H9 (cell line): ENCODE measurements at regions not wholly inside any gene's neighbourhood (a gene's known extent, or its start where the extent isn't known, plus 50 kb on each side); places are given as distances from the start of the nearest gene placed in this dataset.

Source experiments
- DNase-seq: peaks from one replicate; pipeline ENCODE4 v3.0.0-alpha.2; 2017
- H2AFZ ChIP-seq: one replicate; pipeline ENCODE4 v1.6.1; 2013; ENCODE audit warnings: mild to moderate bottlenecking, low read length, control low read depth, moderate library complexity
- H2AK5ac ChIP-seq: 2 replicates; pipeline ENCODE4 v1.6.1; 2013; ENCODE audit warnings: low read length, control low read depth, mixed read lengths; ENCODE audit not compliant: insufficient read length
- H2BK120ac ChIP-seq: one replicate; pipeline ENCODE4 v1.6.1; 2013; ENCODE audit warnings: low read depth, mild to moderate bottlenecking, low read length, control low read depth, inconsistent platforms; ENCODE audit not compliant: poor library complexity, severe bottlenecking
- H2BK12ac ChIP-seq: 2 replicates; pipeline ENCODE4 v1.6.1; 2013; ENCODE audit warnings: low read length, control low read depth, mixed read lengths, low read depth; ENCODE audit not compliant: insufficient read length
- H2BK15ac ChIP-seq: 2 replicates; pipeline ENCODE4 v1.6.1; 2013; ENCODE audit warnings: low read depth, low read length, control low read depth
- H2BK20ac ChIP-seq: one replicate; pipeline ENCODE4 v1.6.1; 2013; ENCODE audit warnings: low read depth, mild to moderate bottlenecking, low read length, control low read depth, inconsistent platforms; ENCODE audit not compliant: poor library complexity, severe bottlenecking
- H2BK5ac ChIP-seq: 2 replicates; pipeline ENCODE4 v1.6.1; 2013; ENCODE audit warnings: low read length, control low read depth, mixed read lengths; ENCODE audit not compliant: insufficient read length
- H3K14ac ChIP-seq: 2 replicates; pipeline ENCODE4 v1.6.1; 2013; ENCODE audit warnings: low read length, control low read depth; ENCODE audit not compliant: insufficient read depth
- H3K18ac ChIP-seq: 2 replicates; pipeline ENCODE4 v1.6.1; 2013; ENCODE audit warnings: low read depth, mild to moderate bottlenecking, mixed read lengths, low read length, control low read depth; ENCODE audit not compliant: insufficient read length
- H3K23ac ChIP-seq: 2 replicates; pipeline ENCODE4 v1.6.1; 2013; ENCODE audit warnings: low read length, control low read depth, mixed read lengths, low read depth; ENCODE audit not compliant: insufficient read length
- H3K23me2 ChIP-seq: 2 replicates; pipeline ENCODE4 v1.6.1; 2013; ENCODE audit warnings: low read depth, mild to moderate bottlenecking, mixed read lengths, low read length, control low read depth; ENCODE audit not compliant: insufficient read length, poor library complexity, severe bottlenecking
- H3K27ac ChIP-seq: 2 replicates; pipeline ENCODE4 v1.5.1; 2013; ENCODE audit warnings: low read length, control low read depth, mixed read lengths, low read depth; ENCODE audit not compliant: insufficient read length
- H3K27me3 ChIP-seq: 2 replicates; pipeline ENCODE4 v1.6.1; 2013; ENCODE audit warnings: low read length, control low read depth, inconsistent platforms; ENCODE audit not compliant: insufficient read depth
- H3K4ac ChIP-seq: 2 replicates; pipeline ENCODE4 v1.6.1; 2013; ENCODE audit warnings: low read depth, mild to moderate bottlenecking, control low read depth, inconsistent platforms, low read length, moderate library complexity
- H3K4me1 ChIP-seq: 2 replicates; pipeline ENCODE4 v1.6.1; 2013; ENCODE audit warnings: low read length, control low read depth, inconsistent platforms; ENCODE audit not compliant: insufficient read depth
- H3K4me2 ChIP-seq: 2 replicates; pipeline ENCODE4 v1.6.1; 2013; ENCODE audit warnings: low read length, control low read depth, mixed read lengths; ENCODE audit not compliant: insufficient read length, insufficient read depth
- H3K56ac ChIP-seq: 2 replicates; pipeline ENCODE4 v1.6.1; 2013; ENCODE audit warnings: low read depth, mild to moderate bottlenecking, mixed read lengths, low read length, control low read depth; ENCODE audit not compliant: insufficient read length
- H3K79me1 ChIP-seq: 2 replicates; pipeline ENCODE4 v1.6.1; 2013; ENCODE audit warnings: low read depth, mild to moderate bottlenecking, moderate library complexity, low read length, control low read depth, inconsistent platforms; ENCODE audit not compliant: insufficient read depth, poor library complexity, severe bottlenecking
- H3K79me2 ChIP-seq: 2 replicates; pipeline ENCODE4 v1.6.1; 2013; ENCODE audit warnings: low read length, control low read depth, inconsistent platforms; ENCODE audit not compliant: insufficient read depth
- H3K9ac ChIP-seq: 2 replicates; pipeline ENCODE4 v1.6.1; 2013; ENCODE audit warnings: low read length, control low read depth, mixed read lengths; ENCODE audit not compliant: insufficient read length; ENCODE audit errors: extremely low read depth
- H3K9me3 ChIP-seq: one replicate; pipeline ENCODE4 v1.6.1; 2013; ENCODE audit warnings: low read depth, low read length, inconsistent platforms; ENCODE audit not compliant: control insufficient read depth
- H3T11ph ChIP-seq: one replicate; pipeline ENCODE4 v1.6.1; 2013; ENCODE audit warnings: mild to moderate bottlenecking, low read length, control low read depth, inconsistent platforms
- H4K20me1 ChIP-seq: one replicate; pipeline ENCODE4 v1.6.1; 2013; ENCODE audit not compliant: control insufficient read depth, insufficient read length, insufficient read depth
- H4K5ac ChIP-seq: 2 replicates; pipeline ENCODE4 v1.6.1; 2013; ENCODE audit warnings: low read depth, mild to moderate bottlenecking, mixed read lengths, low read length, control low read depth; ENCODE audit not compliant: insufficient read length
- H4K8ac ChIP-seq: replicated peaks from 2 replicates; pipeline ENCODE4 v1.6.1; 2013; ENCODE audit warnings: low read length, control low read depth, mixed read lengths, low read depth; ENCODE audit not compliant: insufficient read length
- H4K91ac ChIP-seq: 2 replicates; pipeline ENCODE4 v1.6.1; 2013; ENCODE audit warnings: low read depth, mild to moderate bottlenecking, moderate library complexity, mixed read lengths, low read length, control low read depth; ENCODE audit not compliant: insufficient read length
- H3K27ac Mint-ChIP-seq, 3 experiments: 2 replicates in 2 of 3; 3 replicates in 1 of 3; pipeline ENCODE4 v1.8.0; 2020 to 2021; ENCODE audit warnings: mixed read lengths in 3 of 3, mild to moderate bottlenecking in 1 of 3, moderate library complexity in 1 of 3
- H3K27me3 Mint-ChIP-seq: 2 replicates; pipeline ENCODE4 v1.8.0; 2021; ENCODE audit warnings: low read depth, mild to moderate bottlenecking, moderate library complexity, mixed read lengths
- H3K36me3 Mint-ChIP-seq, 3 experiments: 2 replicates in 2 of 3; 3 replicates in 1 of 3; pipeline ENCODE4 v1.8.0; 2020 to 2021; ENCODE audit warnings: low read depth in 3 of 3, mixed read lengths in 3 of 3; ENCODE audit not compliant: insufficient read depth in 1 of 3
- H3K4me1 Mint-ChIP-seq, 2 experiments: 2 replicates each; pipeline ENCODE4 v1.8.0; 2020; ENCODE audit warnings: mixed read lengths in 2 of 2
- H3K4me3 Mint-ChIP-seq, 2 experiments: 2 replicates in 1 of 2; 3 replicates in 1 of 2; pipeline ENCODE4 v1.8.0; 2020 to 2021; ENCODE audit warnings: mild to moderate bottlenecking in 2 of 2, mixed read lengths in 2 of 2, moderate library complexity in 1 of 2
- H3K9me3 Mint-ChIP-seq, 2 experiments: 2 replicates in 1 of 2; 3 replicates in 1 of 2; pipeline ENCODE4 v1.8.0; 2020; ENCODE audit warnings: mild to moderate bottlenecking in 2 of 2, mixed read lengths in 2 of 2, moderate library complexity in 1 of 2
- WGBS: extraction: QIAGEN DNeasy Blood & Tissue Kit; methylation state at CpG from one replicate; pipeline ENCODE4 v1.1.7; 2013; ENCODE audit warnings: missing lambda C conversion rate, low lambda C conversion rate, mixed read lengths; ENCODE audit not compliant: insufficient read length; ENCODE audit errors: extremely low coverage; 5-methylcytosine and 5-hydroxymethylcytosine counted together
- TF ChIP-seq, protein P1 (sequence below): fragments of 200-600 bp; sonication (generic); conservative IDR thresholded peaks from 3 replicates; pipeline ENCODE4 v1.8.0; 2021; ENCODE audit warnings: antibody characterized with exemption, mild to moderate bottlenecking

DNA sequence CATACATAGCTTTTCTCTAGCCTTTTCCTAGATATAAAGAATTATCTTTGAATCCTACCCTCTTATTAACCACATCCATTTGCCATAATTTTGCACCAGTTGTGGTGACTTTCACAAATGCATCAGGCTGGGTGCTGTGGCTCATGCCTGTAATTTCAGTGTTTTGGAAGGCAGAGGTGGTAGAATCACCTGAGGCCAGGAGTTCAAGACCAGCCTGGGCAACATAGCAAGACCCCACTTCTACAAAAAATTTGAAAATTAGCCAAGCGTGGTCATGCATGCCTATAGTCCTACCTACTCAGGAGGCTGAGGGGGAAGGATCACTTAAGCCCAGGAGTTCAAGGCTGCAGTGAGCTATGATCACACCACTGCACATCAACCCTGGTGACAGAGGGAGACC lies 672.4 kb upstream of the CHAC2 start:
- no CpG with 5 or more reads among the region's 1 CpG for WGBS

More for the DNA sequence above, 672.4 kb upstream of the CHAC2 start:
- Histone ChIP-seq H2BK20ac (no peak overlapping the region), H3K4me2 (no peak overlapping the region), H3K23me2 (no peaks in the 10 kb centered on the region), H4K5ac (no peak overlapping the region), H3K9me3 (no peaks in the 10 kb centered on the region), H2BK12ac (no peak overlapping the region), H3K27ac (no peak overlapping the region), H3K14ac (no peak overlapping the region), H3T11ph (no peak overlapping the region), H4K8ac (no peak overlapping the region), H2AK5ac (no peak overlapping the region), H2BK15ac (no peak overlapping the region), H3K56ac (no peak overlapping the region), H3K4me1 (no peaks in the 10 kb centered on the region), H3K27me3 (no peaks in the 10 kb centered on the region), H3K18ac (no peak overlapping the region), H3K9ac (no peak overlapping the region), H3K79me1 (no peaks in the 10 kb centered on the region), H3K79me2 (no peaks in the 10 kb centered on the region), H4K91ac (no peak overlapping the region), H3K4ac (no peak overlapping the region), H2BK120ac (no peak overlapping the region), H2BK5ac (no peak overlapping the region), H4K20me1 (no peaks in the 10 kb centered on the region), H2AFZ (no peak overlapping the region), H3K23ac (no peak overlapping the region)
- TF ChIP-seq, protein P1, sequence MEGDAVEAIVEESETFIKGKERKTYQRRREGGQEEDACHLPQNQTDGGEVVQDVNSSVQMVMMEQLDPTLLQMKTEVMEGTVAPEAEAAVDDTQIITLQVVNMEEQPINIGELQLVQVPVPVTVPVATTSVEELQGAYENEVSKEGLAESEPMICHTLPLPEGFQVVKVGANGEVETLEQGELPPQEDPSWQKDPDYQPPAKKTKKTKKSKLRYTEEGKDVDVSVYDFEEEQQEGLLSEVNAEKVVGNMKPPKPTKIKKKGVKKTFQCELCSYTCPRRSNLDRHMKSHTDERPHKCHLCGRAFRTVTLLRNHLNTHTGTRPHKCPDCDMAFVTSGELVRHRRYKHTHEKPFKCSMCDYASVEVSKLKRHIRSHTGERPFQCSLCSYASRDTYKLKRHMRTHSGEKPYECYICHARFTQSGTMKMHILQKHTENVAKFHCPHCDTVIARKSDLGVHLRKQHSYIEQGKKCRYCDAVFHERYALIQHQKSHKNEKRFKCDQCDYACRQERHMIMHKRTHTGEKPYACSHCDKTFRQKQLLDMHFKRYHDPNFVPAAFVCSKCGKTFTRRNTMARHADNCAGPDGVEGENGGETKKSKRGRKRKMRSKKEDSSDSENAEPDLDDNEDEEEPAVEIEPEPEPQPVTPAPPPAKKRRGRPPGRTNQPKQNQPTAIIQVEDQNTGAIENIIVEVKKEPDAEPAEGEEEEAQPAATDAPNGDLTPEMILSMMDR: no peak
- Mint-ChIP-seq H3K4me3 (no peak overlapping the region), H3K27me3 (no peaks in the 10 kb centered on the region), H3K9me3 (no peaks in the 10 kb centered on the region), H3K27ac (no peak overlapping the region), H3K36me3 (no peaks in the 10 kb centered on the region), H3K4me1 (peaks cover 16% of the 10 kb centered on the region in 2 experiments)
- DNase-seq: no peak
